ENCODE measurements at regions not wholly inside any gene's neighbourhood (a gene's known extent, or its start where the extent isn't known, plus 50 kb on each side); places are given as distances from the start of the nearest gene placed in this dataset.

DNA sequence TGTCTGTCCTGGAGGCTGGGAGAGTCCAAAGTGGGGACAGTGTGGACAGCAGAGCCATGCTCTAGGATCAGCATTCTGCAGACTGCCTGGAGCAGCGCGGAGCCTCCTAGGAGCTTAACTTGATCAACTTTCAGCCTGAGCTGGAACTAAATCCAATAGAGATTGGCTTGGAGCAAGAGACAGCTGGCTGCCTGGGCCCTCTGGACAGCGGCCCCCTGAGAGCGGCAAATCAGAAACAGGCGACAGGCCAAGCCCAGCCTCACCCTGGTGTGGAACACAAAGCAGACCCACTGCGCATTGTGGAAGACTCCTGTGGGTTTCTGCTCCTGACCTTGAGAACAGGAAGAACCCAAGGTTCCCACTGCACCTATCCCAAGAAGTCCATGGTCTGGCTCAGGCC is 462.2 kb downstream of the TSHZ3 start:
- DNase-seq, result no peak

DNA sequence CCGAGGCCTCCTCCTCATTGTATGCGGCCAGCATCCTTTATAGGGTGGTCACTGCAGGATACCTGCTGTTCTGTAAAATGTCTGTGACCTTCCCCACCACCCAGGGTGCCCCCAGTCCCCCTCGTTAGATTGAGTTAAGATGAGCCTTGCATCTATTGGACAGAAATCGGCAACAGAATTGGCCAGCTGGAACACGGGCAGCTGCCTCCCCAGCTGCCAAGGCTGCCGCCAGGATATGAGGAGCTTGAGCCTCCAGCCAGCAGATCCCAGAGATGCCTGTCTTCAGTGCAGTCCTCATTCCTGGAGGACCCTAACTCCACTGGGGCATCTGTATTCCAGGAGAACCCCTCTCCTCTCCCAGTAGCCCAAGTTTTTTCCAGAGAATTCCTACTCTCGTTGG is 463.0 kb downstream of the TSHZ3 start:
- no peak for DNase-seq

DNA sequence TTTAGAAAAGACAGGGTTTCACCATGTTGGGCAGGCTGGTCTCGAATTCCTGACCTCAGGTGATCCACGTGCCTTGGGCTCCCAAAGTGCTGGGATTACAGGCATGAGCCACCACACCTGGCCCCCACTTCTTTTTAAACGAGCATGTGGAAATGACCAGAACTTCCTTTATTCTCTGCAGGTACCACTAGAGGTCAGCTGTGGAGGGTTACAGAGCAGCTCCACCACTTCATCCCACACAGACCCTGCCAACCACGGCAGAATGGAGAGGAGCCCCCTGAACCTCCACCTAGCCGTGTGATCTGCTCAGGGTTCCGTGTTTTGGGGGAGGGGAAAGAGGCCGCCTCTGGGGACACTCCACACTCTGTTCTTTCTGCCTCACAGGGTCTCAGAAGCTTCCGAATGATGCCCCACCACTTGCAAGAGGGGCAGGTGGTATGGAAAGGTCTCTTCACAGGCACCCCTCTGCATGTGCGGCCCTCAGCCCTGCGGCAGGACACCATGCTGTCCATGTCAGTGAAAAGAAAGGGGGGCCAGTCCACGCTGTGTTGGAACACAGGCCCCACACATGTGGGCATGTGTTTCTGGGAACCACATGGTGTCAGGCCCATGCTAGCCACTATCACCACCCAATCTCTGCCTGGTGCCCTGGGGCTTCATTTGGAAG is 465.0 kb downstream of the TSHZ3 start:
- DNase-seq, result no peak

DNA sequence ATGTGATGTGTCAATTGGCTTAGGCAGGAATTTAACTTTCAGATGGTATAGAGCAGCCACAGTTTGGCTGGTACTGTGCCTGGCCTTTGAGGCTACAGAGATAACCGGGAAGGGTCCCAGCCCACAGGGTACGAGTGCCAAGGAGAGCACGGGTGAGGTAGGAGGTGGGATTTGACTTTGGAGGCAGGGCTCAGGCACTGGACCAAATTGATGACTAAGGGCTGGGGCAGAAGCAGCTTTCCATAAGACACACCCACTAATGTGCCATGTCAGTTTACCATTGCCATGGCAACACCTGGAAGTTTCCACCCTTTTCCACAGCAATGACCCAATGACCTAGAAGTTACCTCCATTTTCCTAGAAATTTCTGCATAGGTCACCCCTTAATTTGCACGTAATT is 466.2 kb downstream of the TSHZ3 start:
- DNase-seq, result no peak

DNA sequence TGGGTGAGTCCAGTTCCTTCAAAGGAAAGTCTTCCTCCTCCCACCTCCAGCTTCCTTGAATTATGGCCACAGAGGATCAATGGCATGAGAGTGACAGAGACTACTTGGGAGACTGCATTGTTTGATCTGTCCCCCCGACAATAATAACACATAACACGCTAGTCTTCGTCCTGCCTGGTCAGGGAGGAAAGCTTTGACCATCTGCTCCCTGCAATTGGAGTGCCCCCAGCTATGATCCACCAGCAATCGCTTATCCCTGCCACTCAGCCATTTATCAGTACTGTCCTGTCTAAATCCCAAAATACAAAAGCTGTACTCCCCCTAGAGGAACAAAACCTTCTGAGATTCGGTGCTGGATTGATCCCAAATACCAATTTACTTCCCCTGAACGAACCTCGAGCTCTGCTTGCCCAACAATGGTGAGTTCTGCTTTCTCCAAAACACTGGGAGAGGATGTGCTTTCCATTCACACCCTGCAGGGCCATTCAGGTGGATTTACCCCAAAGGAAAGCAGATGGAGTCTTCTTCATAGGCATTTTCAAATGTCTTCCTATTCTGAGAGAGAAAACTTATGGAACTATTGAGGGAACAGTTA is 466.7 kb downstream of the TSHZ3 start:
- no peak for DNase-seq

DNA sequence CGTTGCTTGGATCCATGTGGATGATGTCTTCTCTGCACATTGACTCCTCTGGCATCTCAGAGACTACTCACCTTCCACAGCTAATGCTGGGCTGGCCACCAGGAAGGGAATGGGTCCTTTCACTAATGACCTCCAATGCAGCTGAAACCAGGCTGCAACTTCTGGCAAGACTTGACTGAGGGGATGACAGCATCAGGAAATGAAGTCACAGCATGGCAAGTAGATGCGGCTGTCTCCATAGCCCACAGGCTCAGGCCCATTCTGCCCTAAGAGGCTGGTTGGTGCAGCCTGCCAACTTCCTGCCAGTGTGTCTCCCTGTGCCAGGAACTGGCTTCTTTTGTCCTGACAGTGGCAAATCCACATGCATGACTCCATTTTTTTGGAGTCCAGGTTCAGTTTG is 467.3 kb downstream of the TSHZ3 start:
- no peak for DNase-seq

DNA sequence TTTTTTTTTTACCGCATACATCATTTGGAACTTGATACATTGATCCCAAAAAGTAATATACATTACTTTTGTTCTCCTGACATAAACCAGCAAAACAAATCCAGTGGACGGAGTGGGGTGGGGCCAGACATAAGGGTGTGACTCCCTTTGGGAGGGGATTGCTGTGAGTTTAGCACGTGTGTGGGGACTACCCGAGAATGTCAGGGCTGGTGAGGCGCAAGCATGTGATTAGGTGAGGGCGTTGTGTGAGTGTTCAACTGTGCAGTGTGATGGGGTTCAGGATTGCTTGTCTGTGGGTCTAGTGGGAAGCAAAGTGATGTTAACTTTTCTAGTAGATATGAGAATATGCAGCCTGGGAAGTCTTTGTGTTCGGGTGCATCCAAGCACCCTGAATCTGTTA is 468.0 kb downstream of the TSHZ3 start:
- DNase-seq, result no peak

DNA sequence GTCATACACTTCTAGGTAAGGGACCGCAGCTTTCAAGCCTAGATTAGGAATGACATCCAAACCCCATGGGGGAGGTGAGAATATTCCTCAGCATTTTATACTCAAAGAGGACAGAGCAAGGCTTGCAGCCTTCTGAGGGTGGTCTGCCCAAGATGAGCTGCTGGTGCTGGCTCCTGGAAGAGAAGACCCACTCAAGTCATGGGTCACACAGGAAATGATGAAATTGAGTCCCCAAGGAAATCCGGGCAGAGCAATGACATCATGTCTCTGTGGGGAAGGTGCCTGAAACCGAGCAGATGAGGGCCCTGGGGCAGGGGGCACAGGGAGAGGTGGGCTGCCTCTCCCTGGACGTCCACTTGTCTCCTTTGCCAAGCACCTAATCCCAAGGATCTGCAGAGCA is 468.7 kb downstream of the TSHZ3 start:
- DNase-seq, result no peak

DNA sequence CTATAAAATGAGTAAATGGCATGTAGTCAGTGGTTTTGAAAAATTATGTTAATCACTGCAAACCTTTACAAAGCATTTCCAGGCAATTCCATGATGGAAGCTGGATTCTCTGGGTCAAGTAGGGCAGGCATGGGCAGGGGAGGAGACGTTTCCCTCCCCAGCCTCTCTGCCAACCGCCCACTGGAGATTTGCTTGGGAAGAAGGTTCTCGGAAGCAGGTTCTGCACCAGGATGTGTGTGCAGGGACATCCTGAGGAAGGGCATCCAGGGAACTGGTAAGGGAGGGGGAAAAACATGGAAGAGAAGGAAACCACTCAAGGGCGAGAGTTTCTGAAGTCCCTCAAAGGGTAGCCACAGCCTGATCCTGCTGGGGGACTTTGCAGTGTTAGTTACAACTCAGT is 469.1 kb downstream of the TSHZ3 start:
- no peak for DNase-seq

DNA sequence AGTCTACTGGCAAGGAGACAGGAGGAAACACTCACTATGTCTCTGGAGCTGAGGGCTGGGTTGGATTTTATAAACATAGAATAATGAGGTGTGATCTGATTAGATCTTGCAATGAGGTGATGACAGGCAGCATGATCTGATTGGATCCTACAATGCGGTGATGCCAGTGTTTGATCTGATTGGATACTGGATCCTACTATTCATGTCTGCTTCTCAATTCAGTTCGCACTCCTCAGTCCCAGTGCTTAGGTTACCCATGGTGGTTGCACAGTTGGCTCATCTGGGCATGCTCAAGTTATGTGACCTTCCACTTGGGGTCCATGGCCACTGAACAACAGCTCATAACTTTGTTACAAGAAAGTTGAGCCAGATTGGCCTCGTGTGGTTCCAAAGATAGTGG is 469.5 kb downstream of the TSHZ3 start:
- DNase-seq, result no peak

DNA sequence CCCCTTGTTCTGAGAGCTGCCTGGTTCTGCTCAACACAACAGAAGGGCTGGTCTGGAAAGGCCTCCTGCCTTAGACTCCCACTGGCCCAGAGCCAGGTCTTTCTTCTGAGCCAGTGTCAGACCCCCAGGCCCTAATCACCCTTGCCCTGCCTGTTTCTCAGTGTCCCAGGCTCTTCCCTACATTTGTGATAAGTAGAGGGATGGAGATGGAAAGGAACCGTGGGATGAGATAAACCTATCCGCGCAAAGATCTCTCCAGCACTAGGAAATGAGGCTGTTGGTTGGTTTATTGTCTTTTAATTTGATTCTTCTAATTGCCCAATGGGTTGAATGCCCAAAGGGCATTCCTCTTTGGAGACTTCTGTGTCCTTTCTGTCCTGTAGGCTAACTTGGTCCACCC is 470.0 kb downstream of the TSHZ3 start:
- DNase-seq, result no peak

DNA sequence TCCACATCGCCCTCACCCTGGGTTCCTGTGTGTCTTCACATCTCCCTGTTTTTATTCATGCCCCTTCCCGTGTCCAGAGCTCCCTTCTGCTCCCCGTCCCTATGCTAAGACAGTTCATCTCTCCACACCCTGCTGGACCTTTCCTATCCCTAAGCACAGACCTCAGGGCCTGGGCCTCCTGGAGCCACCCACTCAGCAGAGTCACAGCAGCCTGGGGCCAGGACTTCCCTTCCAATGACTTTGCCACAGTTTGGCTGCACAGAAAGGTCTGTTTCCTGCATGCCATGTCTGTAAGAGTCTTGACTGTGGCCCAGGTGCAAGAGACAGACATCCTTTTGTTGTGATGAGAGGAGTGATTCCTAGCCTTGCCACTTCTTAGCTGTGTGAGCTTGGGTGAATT is 470.7 kb downstream of the TSHZ3 start:
- no peak for DNase-seq

DNA sequence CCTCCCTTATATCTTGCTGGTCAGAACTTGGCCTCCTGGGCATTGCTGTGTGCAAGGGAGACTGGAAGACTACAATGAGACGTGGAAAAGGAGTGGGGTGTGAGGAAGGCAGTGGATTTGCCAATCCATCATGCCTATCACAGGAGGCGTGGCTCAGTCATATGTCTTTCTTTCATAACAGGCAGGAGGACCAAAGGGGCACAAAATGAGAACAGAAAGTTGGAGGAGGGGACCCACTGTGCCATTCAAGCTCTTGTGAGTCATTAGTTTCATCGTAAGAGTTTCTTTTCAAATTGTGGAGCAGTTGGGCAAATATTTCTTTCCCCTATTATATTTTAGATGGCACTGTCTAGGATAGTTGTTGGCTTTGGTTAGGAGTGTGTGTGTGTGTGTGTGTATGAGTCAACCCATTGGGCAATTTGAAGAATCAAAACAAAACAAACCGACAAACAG is 471.5 kb downstream of the TSHZ3 start:
- DNase-seq, result no peak

DNA sequence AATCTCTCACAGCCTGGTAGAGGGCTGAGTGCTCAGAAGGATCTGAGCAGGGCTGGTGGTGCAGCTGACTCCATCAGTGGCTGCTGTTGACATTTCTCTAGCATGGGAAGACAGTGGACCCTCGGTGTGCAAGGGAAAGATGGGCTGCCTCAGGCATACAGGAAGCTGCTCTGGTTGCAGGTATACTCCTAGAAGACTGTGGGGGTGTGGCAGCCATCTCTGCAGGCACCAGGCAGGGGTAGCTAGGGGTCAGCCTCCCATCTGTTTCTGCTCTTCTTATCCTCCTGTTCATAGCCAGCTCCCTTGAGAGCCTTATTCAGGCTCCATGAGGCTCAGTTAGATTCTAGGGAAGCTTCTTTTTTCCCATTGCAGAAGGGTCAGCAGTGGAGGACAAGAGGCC is 475.5 kb downstream of the TSHZ3 start:
- DNase-seq, result no peak

DNA sequence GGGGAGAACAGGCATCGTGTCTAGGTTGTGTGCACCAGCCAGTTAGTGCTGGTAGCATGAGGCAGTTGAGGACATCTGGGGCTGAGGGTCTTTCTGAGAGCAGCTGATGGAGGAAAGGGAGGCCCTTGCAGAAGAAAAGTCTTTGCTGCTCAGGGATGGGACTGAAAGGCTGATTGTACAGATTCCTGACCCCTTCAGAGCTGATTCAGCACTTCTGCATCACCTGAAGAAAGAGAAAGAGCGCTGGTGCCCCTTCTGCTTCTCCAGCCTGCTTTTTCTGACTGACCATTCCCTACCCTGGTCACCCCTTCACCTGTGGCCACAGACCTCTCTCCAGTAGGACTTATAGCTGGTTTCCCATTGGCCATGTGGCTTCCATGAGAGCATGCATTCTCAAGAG is 476.2 kb downstream of the TSHZ3 start:
- DNase-seq, result no peak

DNA sequence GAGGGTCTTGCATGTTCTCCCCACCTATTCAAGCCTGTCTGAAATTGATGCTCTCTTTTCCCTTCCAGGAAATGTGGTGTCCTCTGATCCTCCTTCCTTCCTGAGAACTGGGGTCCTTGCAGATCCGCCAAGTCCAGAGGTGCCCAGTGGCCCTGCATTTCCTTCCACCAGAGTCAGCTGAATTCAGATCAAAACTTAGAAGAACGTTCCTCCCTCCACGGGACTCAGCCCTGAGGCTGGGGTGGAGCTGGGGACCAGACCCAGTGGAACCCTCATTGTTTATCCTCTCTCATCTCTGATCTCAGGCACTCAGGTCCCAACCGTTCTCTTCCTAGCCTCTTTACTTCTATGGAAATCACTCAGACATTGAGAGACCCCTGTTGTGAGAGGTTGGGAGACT is 477.3 kb downstream of the TSHZ3 start:
- no peak for DNase-seq

DNA sequence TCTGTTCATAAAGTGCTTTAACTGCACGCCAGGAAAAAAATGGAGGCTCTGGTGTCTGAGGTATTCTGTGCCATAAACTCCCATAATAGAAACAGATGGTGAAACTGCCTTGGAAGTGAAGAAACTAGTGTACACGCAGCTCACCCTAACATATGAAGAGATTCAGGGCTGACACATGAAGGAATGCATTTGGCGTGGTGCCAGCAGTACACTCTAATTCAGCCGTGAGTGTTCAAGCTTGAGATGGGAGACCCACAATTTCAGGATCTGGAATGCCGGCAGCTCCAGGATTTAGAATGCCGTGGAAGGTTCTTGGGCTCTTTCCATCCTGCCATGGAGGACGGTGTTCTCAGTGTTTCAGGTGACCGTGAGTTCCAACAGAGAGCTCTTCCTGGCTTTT is 478.4 kb downstream of the TSHZ3 start:
- DNase-seq, result no peak

DNA sequence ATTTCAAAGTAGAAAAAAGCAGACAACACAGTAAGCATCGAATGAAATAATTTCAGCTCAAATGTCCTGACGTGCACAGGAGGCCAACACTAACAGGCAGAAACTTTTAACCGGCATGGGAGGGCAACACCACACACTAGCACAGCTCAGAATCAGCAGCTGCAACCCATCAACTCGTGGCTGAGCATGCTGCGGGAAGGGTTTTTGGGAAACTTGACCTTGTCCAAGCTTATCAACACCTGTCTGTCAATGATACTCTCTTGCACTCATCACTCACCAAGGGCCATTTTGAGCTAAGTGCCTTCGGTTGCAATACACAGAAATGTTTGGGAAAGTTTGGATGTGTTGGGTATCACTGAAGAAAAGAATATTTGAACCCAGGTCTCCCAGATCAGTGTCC is 483.7 kb downstream of the TSHZ3 start:
- DNase-seq, result no peak

DNA sequence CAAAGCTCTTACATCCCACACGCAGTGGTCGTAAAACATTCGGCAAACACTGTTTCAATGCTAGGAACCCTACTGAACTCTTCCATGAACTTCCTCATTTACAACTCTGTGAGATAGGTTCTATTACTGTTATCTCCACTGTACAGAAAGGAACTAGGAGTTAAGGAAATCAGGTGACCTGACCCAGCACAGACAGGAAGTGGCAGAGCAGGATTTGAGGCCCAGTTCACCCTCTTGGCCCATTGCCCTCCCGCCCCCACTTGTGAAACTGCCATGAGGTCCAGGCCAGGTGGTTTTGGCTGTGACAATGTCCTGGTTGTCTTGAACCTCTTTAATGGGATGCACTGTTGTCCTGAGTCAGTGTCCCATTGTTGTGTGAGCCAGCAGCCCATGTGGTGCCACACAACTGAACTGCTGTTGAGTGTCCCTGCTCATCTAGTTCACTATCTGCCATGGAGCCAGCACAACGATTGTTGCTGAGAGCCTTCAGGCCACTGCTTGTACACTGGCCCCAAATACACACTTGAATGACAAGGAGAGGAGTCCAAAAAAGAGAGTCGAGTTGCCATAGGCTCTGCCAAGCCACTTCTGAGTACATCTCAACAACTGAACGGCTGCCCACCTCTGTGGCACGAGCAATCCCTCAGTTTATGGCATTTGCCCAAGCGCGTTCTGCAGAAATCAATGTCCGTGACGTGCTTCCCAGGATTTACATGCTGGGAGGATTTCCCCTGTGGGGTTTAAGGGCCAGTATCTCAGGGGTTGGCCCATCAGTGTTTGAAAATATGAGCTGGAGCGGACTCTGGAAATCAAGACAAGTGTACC is 484.6 kb downstream of the TSHZ3 start:
- DNase-seq, result no peak

DNA sequence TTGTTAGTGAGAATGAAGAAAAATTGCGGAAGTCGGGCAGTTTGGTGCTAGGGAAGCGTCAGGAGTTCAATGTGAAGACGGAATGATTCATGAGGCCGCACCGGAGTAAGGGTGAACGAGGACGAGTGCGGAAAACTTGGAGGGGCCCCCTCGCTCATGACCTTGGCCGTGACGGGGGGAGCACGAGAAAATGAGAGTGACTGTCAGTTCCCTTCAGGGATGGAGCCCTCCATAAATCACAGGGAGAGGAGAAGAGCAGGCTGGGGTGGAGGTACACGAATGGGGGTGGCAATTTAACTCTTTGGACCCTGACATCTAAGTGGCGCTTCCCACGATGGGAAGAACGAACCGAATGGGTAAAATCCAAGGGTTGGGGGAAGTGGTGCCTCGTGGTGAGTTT is 486.4 kb downstream of the TSHZ3 start:
- no peak for DNase-seq

DNA sequence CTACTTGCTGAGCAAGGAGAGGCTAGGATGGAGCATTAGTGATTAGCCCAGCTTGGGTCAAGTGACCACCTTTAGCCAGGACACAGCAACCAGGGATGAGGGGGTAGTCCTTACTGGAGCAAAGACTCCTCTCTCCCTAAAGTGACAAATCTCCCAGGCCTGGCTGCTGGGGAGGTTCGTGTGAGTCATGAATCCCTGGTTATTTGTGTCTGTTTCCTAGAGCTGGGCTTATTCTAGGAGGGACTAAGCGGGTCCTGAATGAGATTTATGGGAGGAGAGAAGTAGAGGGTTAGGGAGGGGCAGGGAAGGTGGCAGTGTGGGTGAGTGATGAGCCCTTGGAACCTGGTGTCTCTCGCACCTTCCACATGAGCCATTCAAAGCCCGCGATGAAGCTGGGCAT is 487.3 kb downstream of the TSHZ3 start:
- DNase-seq, result no peak

DNA sequence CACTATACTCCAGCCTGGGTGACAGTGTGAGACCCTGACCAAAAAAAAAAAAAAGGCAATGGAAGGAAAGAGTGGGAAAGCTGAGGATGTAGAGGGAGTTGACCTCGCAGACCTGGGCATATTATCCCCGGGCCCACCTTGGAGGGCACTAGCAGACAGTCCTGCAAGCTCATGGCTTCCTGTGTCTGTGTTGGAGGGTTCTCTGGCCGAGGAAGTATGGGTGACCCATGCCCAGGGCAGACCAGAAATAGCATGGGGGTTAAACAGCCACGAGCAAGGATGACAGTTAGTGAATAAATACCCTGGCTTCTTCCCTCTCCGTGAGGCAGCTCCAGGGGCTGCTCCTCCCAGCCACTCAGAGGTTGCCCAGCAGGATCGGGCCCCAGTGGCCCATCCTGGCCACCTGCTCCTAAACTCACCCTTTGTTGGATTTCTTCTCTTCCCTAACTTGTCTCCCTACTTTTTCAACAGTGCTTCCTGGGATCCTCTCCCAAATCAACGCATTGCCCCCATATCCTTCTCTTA is 485.8 kb downstream of the ZNF536 start:
- no peak for DNase-seq

DNA sequence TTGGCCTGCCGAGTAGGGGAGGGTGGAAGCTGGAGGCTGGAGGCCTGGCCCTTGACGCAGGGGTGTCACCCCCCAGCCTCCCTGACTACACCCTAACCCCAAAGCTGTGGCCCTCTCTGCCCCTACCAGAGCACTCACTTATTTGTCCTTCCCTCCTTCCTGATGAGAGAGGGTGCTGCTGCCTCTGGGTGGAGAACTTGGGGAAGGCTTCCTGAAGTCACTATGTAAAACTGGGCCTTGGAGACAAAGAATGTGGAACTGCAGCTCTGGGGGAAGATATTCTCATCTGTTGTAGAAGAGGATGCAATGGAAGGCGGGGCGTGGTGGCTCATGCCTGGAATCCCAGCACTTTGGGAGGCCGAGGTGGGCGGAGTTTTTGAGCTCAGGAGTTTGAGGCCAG is 485.2 kb downstream of the ZNF536 start:
- DNase-seq, result no peak

DNA sequence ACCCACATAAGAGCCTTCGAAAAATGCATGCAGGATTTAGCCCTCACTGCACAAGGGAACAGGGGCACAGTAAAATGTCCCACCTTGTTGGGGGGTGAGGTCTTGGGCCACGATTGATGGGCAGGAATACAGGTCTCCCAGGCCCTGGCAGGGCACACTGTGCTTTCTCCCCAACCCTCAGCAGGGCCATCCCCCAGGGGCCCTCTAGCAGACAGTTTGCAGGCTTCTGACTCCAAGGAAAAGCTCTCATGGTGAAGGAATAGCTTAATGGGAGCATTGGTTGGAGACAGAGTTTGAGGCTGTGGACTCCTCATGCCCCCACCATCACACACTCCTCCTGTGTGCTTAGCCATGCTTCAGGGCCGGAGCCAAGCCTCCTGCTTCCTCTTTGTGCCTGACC is 484.6 kb downstream of the ZNF536 start:
- no peak for DNase-seq

Data from COR-L47 (cell line).